Endothelial cell of umbilical vein (primary cell): ENCODE measurements at regions not wholly inside any gene's neighbourhood (a gene's known extent, or its start where the extent isn't known, plus 50 kb on each side); places are given as distances from the start of the nearest gene placed in this dataset.

Experiments used
- CTCF ChIP-seq, 2 donors: IDR thresholded peaks; 1 replicate in 1 of 2; 2 replicates in 1 of 2; pipeline ENCODE4 v1.5.1; 2011; ENCODE audit warnings: low read length in 2 of 2, mild to moderate bottlenecking in 2 of 2, moderate library complexity in 2 of 2, control low read depth in 1 of 2, inconsistent platforms in 1 of 2, low read depth in 1 of 2; ENCODE audit not compliant: insufficient read depth in 1 of 2; ENCODE audit errors: extremely low read depth in 1 of 2
- EZH2 ChIP-seq: IDR thresholded peaks from 2 replicates; pipeline ENCODE4 v1.6.1; 2012; ENCODE audit warnings: borderline replicate concordance, low read depth, mild to moderate bottlenecking, moderate library complexity, low read length, inconsistent platforms; ENCODE audit not compliant: severe bottlenecking
- FOS ChIP-seq: IDR thresholded peaks from 2 replicates; pipeline ENCODE4 v1.6.1; 2011; ENCODE audit warnings: mild to moderate bottlenecking, low read length, moderate library complexity, borderline replicate concordance; ENCODE audit not compliant: insufficient read depth
- GATA2 ChIP-seq: IDR thresholded peaks from 2 replicates; pipeline ENCODE4 v1.7.0; 2011; ENCODE audit warnings: low read depth, mild to moderate bottlenecking, moderate library complexity, mixed read lengths, low read length; ENCODE audit not compliant: insufficient read length, insufficient read depth
- JUN ChIP-seq: IDR thresholded peaks from 2 replicates; pipeline ENCODE4 v1.6.1; 2011; ENCODE audit warnings: borderline replicate concordance, low read depth; ENCODE audit not compliant: insufficient read length, insufficient read depth
- MAX ChIP-seq: IDR thresholded peaks from 2 replicates; pipeline ENCODE4 v1.6.1; 2011; ENCODE audit not compliant: insufficient read depth, insufficient read length
- MYC ChIP-seq: IDR thresholded peaks from one replicate; pipeline ENCODE4 v1.6.1; 2011; ENCODE audit warnings: mild to moderate bottlenecking, low read depth, low read length
- POLR2A ChIP-seq: IDR thresholded peaks from 2 replicates; pipeline ENCODE4 v1.6.1; 2012; ENCODE audit warnings: low read depth, mild to moderate bottlenecking, control low read depth, low read length
- POLR2AphosphoS5 ChIP-seq: IDR thresholded peaks from 2 replicates; pipeline ENCODE4 v1.6.1; 2012; ENCODE audit warnings: low read depth, mild to moderate bottlenecking, control low read depth, low read length, moderate library complexity; ENCODE audit not compliant: insufficient read depth

DNA sequence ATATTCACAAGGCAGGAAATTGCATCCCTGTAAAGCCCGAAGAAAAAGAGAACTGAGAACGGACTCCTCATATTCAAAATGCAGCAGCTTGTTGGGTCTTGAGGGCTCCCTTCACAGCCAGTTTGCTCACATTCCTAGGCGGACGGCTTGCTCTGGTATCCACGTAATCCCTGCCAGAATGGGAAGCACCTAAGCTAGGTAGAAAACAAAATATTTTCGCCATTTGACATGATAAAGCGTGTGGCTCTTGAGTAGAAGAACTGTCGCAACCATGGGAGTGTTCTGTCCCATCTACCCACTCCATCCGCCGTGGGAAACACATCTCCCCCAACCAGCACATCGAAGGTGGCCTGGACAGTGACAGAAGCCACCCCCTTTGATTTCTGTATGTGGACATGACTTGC, 183.1 kb downstream of the GAS1 start:
- no peak for TF ChIP-seq POLR2A
- no peak for TF ChIP-seq CTCF (IDR thresholded peaks at IDR 0.05; ENCODE audit: extremely low read depth in 1 of 2, insufficient read depth in 1 of 2, low read depth in 1 of 2, low read length in 2 of 2)
- no peak for TF ChIP-seq MAX
- TF ChIP-seq EZH2: no peak
- TF ChIP-seq POLR2AphosphoS5: no peak
- TF ChIP-seq FOS: no peak
- TF ChIP-seq MYC: no peak
- TF ChIP-seq JUN: no peak
- no peak for TF ChIP-seq GATA2
